OCI-LY7 (cell line): ENCODE measurements at regions not wholly inside any gene's neighbourhood (a gene's known extent, or its start where the extent isn't known, plus 50 kb on each side); places are given as distances from the start of the nearest gene placed in this dataset.

Experiments used
- EZH2phosphoT487 ChIP-seq: fragments of 200-600 bp; sonication (generic); IDR thresholded peaks from 2 replicates; pipeline ENCODE4 v1.6.1; 2018; ENCODE audit warnings: low read depth, borderline replicate concordance, mild to moderate bottlenecking, mixed run types, antibody characterized with exemption, low read length, moderate library complexity, mixed read lengths
- TF ChIP-seq, protein P1 (sequence below): fragments of 200-600 bp; sonication (generic); conservative IDR thresholded peaks from 2 replicates; pipeline ENCODE4 v1.5.1; 2014; ENCODE audit warnings: mild to moderate bottlenecking, antibody characterized with exemption, low read length, moderate library complexity, mixed read lengths

- TF ChIP-seq, protein P1, sequence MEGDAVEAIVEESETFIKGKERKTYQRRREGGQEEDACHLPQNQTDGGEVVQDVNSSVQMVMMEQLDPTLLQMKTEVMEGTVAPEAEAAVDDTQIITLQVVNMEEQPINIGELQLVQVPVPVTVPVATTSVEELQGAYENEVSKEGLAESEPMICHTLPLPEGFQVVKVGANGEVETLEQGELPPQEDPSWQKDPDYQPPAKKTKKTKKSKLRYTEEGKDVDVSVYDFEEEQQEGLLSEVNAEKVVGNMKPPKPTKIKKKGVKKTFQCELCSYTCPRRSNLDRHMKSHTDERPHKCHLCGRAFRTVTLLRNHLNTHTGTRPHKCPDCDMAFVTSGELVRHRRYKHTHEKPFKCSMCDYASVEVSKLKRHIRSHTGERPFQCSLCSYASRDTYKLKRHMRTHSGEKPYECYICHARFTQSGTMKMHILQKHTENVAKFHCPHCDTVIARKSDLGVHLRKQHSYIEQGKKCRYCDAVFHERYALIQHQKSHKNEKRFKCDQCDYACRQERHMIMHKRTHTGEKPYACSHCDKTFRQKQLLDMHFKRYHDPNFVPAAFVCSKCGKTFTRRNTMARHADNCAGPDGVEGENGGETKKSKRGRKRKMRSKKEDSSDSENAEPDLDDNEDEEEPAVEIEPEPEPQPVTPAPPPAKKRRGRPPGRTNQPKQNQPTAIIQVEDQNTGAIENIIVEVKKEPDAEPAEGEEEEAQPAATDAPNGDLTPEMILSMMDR, result no peak
- no peak for TF ChIP-seq EZH2phosphoT487
Observed at GRCh38 chr14:106003351-106003750, 477.0 kb downstream of the TMEM121 start.
